OCI-M2 (cell line): ENCODE measurements at regions not wholly inside any gene's neighbourhood (a gene's known extent, or its start where the extent isn't known, plus 50 kb on each side); places are given as distances from the start of the nearest gene placed in this dataset.
"Not testable (repeated sequence)": the region's sequence is repeated elsewhere in the genome, so short reads cannot be mapped to it uniquely, and the experiment has no call there.

Experiments used
- DNase-seq: peaks from one replicate; lab custom pipeline; 2025; ENCODE audit not compliant: unreplicated experiment; lab: John Stamatoyannopoulos, UW

DNA sequence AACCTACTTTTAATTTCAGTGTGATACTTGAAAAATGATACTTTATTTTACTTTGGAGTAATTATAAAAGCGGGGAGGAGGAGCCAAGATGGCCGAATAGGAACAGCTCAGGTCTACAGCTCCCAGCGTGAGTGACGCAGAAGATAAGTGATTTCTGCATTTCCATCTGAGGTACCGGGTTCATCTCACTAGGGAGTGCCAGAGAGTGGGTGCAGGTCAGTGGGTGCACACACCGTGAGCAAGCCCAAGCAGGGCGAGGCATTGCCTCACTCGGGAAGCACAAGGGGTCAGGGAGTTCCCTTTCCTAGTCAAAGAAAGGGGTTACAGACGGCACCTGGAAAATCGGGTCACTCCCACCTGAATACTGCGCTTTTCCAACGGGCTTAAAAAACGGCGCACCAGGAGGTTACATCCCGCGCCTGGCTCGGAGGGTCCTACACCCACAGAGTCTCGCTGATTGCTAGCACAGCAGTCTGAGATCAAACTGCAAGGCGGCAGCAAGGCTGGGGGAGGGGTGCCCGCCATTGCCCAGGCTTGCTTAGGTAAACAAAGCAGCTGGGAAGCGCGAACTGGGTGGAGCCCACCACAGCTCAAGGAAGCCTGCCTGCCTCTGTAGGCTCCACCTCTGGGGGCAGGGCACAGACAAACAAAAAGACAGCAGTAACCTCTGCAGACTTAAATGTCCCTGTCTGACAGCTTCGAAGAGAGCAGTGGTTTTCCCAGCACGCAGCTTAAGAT is 640.3 kb downstream of the EPHA3 start:
- DNase-seq, result not testable (repeated sequence)

DNA sequence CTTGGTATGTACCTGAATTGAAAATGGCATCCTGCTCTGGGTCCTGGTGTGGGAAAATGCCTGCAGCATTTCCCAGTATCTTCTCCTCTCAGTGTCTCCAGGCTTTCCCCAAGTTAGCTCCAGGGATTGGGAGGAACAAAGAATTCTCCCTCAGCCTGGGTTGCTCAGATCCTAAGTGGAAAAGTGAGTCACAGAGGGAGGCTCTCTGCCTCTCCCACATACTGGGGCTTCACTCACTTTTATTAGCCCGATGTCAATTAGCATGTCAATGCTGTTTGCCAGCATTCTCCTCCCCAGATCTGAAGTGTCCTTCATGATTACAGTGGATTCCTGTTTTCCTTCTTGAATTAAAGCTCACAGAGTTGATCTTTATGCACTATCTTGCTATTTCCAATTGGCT is 655.0 kb downstream of the EPHA3 start:
- no peak for DNase-seq

GRCh38 chr3:89783341-89783927 is 676.0 kb downstream of the EPHA3 start:
- no peak for DNase-seq

DNA sequence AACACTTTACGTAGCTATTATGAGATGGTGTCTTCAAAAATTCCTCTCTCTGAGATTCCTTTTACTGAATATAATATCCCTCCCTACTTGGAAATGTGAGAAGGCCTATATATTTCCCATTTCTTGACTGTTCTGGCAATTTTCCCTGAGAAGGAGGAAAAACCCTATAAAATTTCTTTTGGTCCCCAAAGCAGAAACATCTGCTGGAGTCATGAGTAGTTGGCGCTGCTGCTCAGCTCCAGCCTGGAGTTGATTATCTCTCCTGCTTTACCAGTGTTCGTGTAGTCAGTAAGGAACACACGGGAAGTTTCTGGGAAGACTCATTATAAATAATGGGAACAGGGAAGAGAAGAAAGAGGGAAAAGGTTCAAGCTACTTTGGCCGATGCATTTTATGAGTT is 680.1 kb downstream of the EPHA3 start:
- DNase-seq, result no peak

GRCh38 chr3:89787979-89788378 is 680.6 kb downstream of the EPHA3 start:
- DNase-seq, result no peak

- no peak for DNase-seq
These were observed 688.1 kb downstream of the EPHA3 start for GRCh38 chr3:89795506-89795905.

DNA sequence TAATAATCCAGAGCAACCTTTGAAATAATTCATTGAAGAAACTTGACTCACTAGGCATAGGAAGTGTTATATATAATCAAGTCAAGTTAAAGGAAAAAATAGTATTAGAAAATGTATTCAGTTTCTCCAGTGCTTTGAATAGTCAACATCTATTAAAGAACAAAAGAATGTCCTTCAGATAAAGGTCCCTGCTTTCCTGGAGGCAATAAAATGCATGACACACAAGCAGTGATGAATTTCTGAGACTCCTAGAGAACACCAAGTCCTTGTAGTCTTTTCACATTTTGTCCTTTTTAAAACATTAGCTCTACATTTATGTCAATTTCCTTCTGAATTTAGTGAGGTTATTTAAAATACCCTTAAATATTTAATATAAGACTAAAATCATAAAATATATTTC is 695.5 kb downstream of the EPHA3 start:
- no peak for DNase-seq

DNA sequence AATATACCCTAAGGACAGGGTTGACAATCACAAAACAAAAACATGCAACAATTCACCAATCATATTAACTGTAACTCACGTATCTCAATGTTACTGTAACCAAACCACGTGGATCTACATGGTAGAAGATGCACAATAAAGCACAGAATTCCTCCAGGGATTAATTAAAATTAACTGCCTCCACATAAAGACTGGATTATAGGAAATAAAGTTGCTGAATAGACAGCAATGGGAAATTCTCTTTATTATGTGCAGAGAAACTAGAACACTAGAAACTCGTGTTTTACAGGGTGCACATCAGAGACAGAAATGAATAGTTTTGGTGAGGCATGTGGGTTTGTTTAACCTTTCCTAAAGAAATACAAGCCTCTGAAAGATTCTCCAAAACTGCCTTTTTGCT is 696.3 kb downstream of the EPHA3 start:
- DNase-seq, result no peak

GRCh38 chr3:89806166-89806565 is 698.7 kb downstream of the EPHA3 start:
- no peak for DNase-seq

DNA sequence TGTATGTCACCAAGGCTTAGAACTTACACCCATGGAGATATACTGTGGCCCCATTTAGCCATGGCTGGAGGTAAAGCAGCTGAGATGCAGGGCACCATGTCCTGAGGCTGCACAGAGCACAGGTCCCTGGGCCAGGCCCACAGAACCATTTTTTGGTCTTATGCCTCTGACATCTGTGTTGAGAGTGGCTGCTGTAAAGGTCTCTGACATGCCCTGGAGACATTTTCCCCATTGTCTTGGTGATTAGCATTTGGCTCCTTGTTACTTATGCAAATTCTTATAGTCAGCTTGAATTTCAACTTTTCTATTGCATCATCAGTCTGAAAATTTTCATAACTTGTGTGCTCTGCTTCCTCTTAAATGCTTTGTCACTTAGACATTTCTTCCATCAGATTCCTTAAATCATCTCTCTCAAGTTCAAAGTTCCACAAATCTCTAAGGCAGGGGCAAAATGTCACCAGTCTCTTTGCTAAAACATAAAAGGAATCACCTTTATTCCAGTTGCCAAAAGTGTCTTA is 701.3 kb downstream of the EPHA3 start:
- DNase-seq, result no peak

DNA sequence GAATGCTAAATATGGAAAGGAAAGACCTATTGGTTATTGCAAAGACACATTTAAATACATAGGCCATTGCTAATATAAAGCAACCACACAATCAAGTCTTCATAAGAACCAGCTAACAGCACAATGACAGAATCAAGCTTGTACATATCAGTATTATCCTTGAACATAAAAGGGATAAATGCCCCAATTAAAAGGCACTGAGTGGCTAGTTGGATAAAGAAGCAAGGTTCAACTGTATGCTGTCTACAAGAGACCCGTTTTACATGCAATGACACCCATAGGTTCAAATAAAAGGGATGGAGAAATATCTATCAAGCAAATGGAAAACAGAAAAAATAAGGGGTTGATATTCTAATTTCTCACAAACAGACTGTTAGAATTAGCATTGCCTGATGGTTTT is 706.1 kb downstream of the EPHA3 start:
- DNase-seq, result no peak

- DNase-seq, result no peak
These were observed 733.6 kb downstream of the EPHA3 start for GRCh38 chr3:89841041-89841440.

DNA sequence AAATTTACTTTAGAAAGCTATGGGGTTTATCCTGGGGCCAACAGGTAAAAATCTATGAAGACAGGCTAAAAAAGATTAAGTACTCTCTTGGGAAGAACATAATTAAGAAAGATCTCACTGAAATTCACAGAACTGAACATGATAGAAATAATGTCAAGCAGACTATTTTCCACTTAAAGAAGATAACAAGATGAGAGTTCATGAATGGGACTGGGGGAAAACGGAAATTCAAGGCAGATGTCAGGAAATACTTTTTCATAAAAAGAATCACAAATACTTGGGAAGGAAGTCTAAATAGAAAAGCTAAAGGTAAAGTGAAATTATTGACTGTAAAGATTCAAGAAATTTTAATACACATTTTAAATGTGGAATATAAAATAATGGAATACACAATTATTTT is 737.6 kb downstream of the EPHA3 start:
- DNase-seq, result no peak

GRCh38 chr3:89847955-89848354 is 740.5 kb downstream of the EPHA3 start:
- DNase-seq, result no peak

GRCh38 chr3:89851974-89852621 is 744.7 kb downstream of the EPHA3 start:
- no peak for DNase-seq

- DNase-seq, result no peak
These were observed 752.3 kb downstream of the EPHA3 start for GRCh38 chr3:89859757-89860156.

DNA sequence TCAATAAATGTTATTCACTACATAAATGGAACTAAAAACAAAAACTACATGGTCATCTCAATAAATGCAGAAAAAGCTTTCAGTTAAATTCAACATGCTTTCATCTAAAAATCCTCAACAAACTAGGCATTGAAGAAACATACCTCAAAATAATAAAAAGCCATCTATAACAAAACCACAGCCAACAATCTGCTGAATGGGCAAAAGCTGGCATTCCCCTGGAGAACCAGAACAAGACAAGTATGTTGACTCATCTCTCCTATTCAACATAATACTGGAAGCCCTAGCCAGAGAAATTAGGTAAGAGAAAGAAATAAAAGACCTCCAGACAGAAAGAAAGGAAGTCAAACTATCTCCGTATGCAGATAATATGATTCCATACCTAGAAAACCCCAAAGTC is 759.9 kb downstream of the EPHA3 start:
- DNase-seq, result no peak

DNA sequence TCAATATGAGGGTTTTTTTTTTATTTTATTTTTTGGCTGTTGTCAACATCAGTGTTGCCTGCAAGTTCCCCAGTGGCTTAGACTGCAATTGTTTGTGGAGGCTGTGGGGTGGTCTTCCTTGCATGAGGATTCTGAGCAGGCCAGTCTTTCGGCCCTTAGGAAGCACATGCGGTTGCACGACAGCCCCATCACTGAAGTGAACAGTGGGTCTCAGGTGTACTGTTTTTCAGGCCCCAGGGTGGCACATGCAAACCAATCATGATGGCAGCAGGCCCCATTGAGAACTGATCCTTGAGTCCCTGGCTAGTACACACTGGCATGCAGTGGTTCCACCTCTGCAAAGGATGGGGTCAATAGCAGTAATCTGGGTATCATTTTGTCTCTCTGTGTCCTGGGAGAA is 768.7 kb downstream of the EPHA3 start:
- no peak for DNase-seq

GRCh38 chr3:89877230-89877629 is 769.8 kb downstream of the EPHA3 start:
- DNase-seq, result no peak

GRCh38 chr3:89889386-89889785 is 782.0 kb downstream of the EPHA3 start:
- no peak for DNase-seq

GRCh38 chr3:89908711-89909213 is 801.3 kb downstream of the EPHA3 start:
- no peak for DNase-seq

- DNase-seq, result no peak
These were observed 804.6 kb downstream of the EPHA3 start for GRCh38 chr3:89912031-89912430.
